Kidney (tissue), 13 donors: ENCODE measurements at regions not wholly inside any gene's neighbourhood (a gene's known extent, or its start where the extent isn't known, plus 50 kb on each side); places are given as distances from the start of the nearest gene placed in this dataset.

ENCODE experiments used
- DNase-seq, 5 donors: peaks; one replicate each; pipeline ENCODE4 v3.0.0-alpha.2; 2013 to 2020
- FAIRE-seq: peaks from 2 replicates; lab custom pipeline; 2012; peaks lifted over from hg19 to GRCh38; lab: Jason Lieb, UNC
- H3K27ac ChIP-seq, 2 donors: one replicate each; pipeline ENCODE4 v1.7.0; 2013; ENCODE audit warnings: low read depth in 2 of 2, low read length in 2 of 2, inconsistent platforms in 1 of 2
- H3K27me3 ChIP-seq: one replicate; pipeline ENCODE4 v1.7.1; 2013; ENCODE audit warnings: low read length, inconsistent platforms; ENCODE audit not compliant: control insufficient read depth, insufficient read depth
- H3K36me3 ChIP-seq, 3 donors: one replicate each; pipeline versions ENCODE4 v1.7.0 to v1.7.1; 2013; ENCODE audit warnings: low read length in 3 of 3, control low read depth in 1 of 3, inconsistent platforms in 1 of 3; ENCODE audit not compliant: insufficient read depth in 3 of 3, control insufficient read depth in 2 of 3
- H3K4me1 ChIP-seq, 3 donors: one replicate each; pipeline versions ENCODE4 v1.7.0 to v1.7.1; 2013; ENCODE audit warnings: low read length in 3 of 3, inconsistent platforms in 1 of 3, low read depth in 1 of 3; ENCODE audit not compliant: control insufficient read depth in 2 of 3, insufficient read depth in 2 of 3
- H3K4me3 ChIP-seq, 3 donors: one replicate each; pipeline versions ENCODE4 v1.7.0 to v1.8.1; 2013; ENCODE audit warnings: low read length in 3 of 3, control low read depth in 1 of 3, inconsistent platforms in 1 of 3
- H3K9ac ChIP-seq, 3 donors: one replicate each; pipeline versions ENCODE4 v1.7.0 to v1.7.1; 2013; ENCODE audit warnings: low read length in 3 of 3, control low read depth in 1 of 3, inconsistent platforms in 1 of 3
- H3K9me3 ChIP-seq, 3 donors: one replicate each; pipeline versions ENCODE4 v1.7.0 to v1.7.1; 2013; ENCODE audit warnings: low read length in 3 of 3, control low read depth in 1 of 3, inconsistent platforms in 1 of 3; ENCODE audit not compliant: control insufficient read depth in 2 of 3, insufficient read depth in 1 of 3
- CTCF ChIP-seq: IDR thresholded peaks from 3 replicates; pipeline ENCODE4 v1.5.1; 2012; ENCODE audit warnings: mild to moderate bottlenecking, moderate library complexity, borderline replicate concordance; ENCODE audit not compliant: insufficient read depth; ENCODE audit errors: extremely low read depth
- intact Hi-C: fragments of 100-400 bp; cut with DNase I; formaldehyde crosslinking; loops from one replicate; pipeline ENCODE4 v1.11.1; 2022
- donor health status: control.
- donor health status: control.
- donor health status: control.
- donor health status: control.
- donor health status: control.
- donor health status: DM: yes; HTN: yes; CAD: no.
- donor health status: Normal renal cell carcinoma (clear cell type).

DNA sequence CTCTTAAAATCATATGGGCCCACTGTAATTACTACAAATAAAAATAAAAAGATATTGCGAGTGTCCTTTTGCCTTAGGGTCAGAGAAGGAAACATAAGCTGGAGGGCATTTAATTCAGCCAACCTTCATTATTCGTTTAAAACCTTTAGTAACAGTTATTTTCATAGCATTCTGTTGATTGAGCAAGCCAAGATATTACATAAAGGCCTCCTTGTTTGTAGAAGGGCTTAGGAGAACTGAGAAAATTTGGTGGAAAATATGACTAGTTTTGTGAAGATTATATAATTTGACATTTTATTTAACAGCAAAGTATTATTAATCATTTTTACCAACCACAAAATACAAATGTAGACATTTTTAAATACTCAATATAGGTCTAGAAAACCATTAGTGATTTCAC, 62.2 kb downstream of the COX7C start:
- DNase-seq (no peak), FAIRE-seq (no peak)
- H3K36me3 ChIP-seq = no peaks in the 10 kb centered on the region
- TF ChIP-seq CTCF = no peak
- H3K9me3 ChIP-seq = no peaks in the 10 kb centered on the region
- no peak overlapping the region for H3K4me3 ChIP-seq
- no peaks in the 10 kb centered on the region for H3K4me1 ChIP-seq
- intact Hi-C loops = no loop called here
- no peak overlapping the region for H3K9ac ChIP-seq
- no peaks in the 10 kb centered on the region for H3K27me3 ChIP-seq
- H3K27ac ChIP-seq = no peak overlapping the region

DNA sequence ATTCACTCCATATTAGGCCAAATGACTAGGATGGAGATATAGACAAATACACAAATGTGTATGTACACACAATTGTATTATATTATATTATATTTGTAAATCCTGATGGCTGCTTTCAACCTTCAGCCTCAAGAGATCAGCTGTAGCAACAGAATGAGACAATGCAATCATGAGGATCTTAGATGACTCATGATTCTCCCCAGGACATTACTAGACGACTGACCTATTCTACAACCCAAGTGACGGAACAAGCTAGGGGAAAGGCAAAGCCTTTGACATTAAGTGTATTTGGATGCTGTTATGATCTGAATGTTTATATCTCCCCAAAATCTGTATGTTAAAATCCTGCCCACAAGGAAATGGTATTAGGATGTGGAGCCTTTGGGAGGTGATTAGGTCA, 66.5 kb downstream of the COX7C start:
- no peak for FAIRE-seq

DNA sequence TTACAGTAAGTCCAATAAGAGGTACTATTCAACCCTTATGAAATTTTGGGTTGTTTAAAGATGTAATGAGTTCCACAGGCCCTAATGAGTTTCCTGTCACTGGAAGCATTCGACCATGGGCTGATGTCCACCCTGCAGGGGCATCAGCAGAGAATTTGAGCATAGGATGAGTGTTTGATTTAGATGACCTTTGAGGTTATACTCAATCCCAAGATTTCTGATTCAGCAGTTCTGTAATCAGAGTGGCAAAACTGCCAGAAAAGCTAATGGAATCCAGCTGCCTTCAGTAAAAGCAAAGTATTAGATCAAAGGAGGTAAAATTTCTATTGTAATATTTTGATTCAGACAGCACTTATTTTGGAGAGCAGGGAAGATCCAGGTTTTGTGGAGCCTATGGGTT, 68.3 kb downstream of the COX7C start:
- H3K9me3 ChIP-seq = no peaks in the 10 kb centered on the region
- no peak overlapping the region for H3K4me3 ChIP-seq
- DNase-seq (no peak), FAIRE-seq (no peak)
- no peaks in the 10 kb centered on the region for H3K27me3 ChIP-seq
- no peaks in the 10 kb centered on the region for H3K36me3 ChIP-seq
- TF ChIP-seq CTCF = no peak
- H3K9ac ChIP-seq = no peak overlapping the region
- intact Hi-C loops = no loop called here
- no peak overlapping the region for H3K27ac ChIP-seq
- no peaks in the 10 kb centered on the region for H3K4me1 ChIP-seq

More for the DNA sequence above, 66.5 kb downstream of the COX7C start:
- DNase-seq = no peak
- no peak overlapping the region for H3K4me3 ChIP-seq
- no peaks in the 10 kb centered on the region for H3K9me3 ChIP-seq
- TF ChIP-seq CTCF = no peak
- H3K4me1 ChIP-seq = no peaks in the 10 kb centered on the region
- no peaks in the 10 kb centered on the region for H3K36me3 ChIP-seq
- H3K27me3 ChIP-seq = no peaks in the 10 kb centered on the region
- H3K9ac ChIP-seq = no peak overlapping the region
- H3K27ac ChIP-seq = no peak overlapping the region
- intact Hi-C loops = no loop called here

- DNase-seq (peak in 2 of 5 donors; percentile 10 to 66), FAIRE-seq (peak; percentile 19)
- H3K36me3 ChIP-seq = no peaks in the 10 kb centered on the region
- no peaks in the 10 kb centered on the region for H3K27me3 ChIP-seq
- no peak for TF ChIP-seq CTCF
- H3K9ac ChIP-seq = no peak overlapping the region
- intact Hi-C loops = no loop called here
- H3K4me1 ChIP-seq = no peaks in the 10 kb centered on the region
- H3K4me3 ChIP-seq = no peak overlapping the region
- H3K9me3 ChIP-seq = no peaks in the 10 kb centered on the region
- H3K27ac ChIP-seq = no peak overlapping the region
Observed at GRCh38 chr5:86688406-86688805, 70.7 kb downstream of the COX7C start.
